ENCODE measurements at regions not wholly inside any gene's neighbourhood (a gene's known extent, or its start where the extent isn't known, plus 50 kb on each side); places are given as distances from the start of the nearest gene placed in this dataset.

DNA sequence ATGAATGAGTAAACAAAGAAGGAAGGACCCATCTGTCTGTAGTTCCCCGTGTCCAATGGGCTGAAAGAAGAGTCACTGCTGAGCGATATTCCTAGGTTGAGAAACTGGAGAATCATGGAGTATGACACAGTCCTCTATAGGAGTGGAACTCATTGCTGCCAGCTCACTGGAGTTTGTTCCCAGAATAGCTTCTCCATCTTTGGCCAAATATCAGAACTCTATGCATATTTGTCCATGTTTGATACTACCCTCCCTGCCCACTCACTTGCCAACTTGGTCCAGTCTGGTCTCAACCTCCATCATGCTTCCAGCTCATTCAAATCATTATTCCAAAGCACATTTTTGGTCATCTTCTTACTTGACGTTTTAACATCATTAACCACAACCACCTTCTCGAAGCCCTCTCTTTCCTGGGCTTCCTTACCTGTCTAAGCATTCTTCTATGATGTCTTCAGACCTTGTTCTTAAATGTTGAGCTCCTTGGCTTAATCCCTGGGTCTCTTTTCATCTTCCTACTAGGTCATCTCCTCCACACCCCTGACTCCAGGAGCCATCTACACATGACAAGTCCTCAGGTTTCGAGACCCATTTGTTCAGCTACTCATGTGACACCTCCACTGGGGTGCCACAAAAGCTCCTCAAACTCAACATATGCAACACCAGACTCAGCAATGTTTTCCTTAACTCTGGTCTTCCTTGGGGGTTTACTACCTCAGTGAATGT, 221.6 kb downstream of the MYCN start:
- DNase-seq, result no peak

DNA sequence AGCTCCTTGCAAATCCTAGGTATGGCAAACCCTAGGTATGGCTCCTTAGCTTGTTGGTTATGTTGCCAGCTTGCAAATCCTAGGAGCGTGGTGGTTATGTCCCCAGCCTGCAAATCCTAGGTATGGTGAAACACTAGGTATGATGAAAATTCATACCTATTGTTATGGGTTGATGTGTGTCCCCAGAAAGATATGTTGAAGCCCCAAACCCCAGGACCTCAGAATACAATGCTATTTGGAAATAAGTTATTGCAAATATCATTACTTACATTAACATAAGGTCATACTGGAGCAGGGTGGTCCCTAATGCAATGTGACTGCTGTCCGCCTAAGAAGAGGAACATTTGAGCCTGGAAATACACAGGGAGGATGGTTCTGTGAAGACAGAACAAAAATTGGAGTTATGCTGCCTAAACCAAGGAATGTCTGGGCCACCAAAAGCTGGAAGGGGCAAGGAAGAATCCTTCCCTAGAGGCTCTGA, 220.8 kb downstream of the MYCN start:
- DNase-seq, result no peak

DNA sequence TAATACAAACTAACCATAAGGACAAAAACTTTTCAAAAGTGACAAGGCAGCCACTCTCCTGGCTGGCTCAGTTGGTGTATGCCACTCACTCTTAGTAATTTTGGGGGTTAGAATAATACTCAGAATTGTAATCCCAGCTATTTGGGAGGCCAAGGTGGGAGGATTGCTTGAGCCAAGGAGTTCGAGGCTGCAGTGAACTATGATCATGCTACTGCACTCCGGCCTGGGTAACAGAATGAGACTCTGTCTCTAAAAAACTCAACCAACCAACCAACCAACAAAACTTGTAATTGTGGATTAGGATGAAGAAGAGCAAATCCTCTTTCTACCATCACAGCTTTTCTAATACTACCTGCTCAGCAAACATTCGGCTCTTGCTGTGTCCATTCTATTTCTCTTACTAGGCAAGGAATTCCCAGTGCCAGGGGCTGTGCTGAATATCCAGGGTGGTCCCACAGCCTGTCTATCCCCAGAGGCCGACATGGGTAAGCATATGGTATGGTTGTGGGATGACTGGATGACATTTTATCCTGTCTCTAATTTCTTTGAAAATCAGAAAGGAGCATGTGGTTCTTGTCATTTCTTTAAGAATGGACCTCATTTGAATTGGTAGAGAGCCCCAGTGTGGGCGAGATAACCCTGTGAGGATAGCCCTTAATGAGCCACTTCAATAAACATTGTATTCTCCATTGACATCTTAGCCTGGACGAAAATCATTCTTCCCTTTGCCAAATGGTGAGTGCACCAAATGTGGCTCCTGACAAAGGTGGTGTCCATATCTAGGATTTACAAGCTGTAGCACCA, 220.1 kb downstream of the MYCN start:
- no peak for DNase-seq

DNA sequence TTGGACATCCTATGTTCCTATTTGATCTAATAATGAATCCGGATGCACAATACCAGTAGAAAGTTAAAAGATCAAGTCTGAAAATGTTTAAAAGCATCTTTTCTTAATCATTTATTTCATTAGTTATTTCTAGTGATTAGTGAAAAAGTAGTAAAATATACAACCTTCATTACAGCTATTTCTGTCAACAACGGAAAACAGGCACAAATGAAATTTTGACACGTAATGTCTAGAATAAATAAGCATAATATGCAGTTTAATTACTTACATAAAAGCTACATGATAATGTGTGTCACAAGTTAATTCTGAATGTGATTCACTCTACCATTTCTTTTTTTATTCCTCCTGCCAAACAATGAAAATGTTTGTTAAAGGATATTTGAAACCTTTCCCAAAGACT, 216.1 kb downstream of the MYCN start:
- DNase-seq, result no peak

DNA sequence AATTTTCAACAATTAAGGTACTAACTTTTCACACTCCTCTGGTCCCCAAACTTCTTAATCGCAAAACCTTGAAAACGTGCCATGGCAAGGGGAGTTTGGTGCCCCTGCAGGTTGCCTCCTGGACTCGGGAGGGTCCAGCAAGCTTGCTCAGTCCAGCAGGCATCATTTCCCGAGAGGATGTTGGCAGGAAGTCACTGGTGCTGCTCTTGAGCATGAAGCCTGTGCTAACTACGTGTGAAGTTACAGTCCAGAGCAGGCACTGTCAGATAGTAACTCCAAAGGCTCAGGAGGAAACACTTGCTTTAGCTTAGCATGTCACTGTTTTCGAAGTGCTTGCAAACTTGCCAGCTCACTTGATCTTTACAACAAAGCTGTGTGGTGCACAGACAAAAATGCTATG, 215.4 kb downstream of the MYCN start:
- no peak for DNase-seq

DNA sequence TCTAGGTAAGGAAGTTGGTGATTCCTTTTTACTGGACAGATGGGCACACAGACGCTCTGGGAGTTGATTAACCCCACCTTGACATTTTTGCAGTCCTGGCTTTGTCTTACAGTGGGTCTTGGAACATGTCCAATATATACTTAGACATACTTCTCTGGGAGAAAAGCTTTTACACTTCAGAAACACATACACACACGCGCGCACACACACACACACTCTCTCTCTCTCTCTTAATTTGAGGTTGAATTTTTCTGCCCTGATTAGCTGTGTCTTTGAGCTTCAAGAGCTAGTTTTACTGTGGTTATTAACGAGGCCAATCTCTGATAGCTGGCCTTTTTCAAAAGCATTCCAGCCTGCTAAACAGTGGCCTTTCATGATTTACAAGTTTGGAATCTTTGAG, 215.0 kb downstream of the MYCN start:
- no peak for DNase-seq

DNA sequence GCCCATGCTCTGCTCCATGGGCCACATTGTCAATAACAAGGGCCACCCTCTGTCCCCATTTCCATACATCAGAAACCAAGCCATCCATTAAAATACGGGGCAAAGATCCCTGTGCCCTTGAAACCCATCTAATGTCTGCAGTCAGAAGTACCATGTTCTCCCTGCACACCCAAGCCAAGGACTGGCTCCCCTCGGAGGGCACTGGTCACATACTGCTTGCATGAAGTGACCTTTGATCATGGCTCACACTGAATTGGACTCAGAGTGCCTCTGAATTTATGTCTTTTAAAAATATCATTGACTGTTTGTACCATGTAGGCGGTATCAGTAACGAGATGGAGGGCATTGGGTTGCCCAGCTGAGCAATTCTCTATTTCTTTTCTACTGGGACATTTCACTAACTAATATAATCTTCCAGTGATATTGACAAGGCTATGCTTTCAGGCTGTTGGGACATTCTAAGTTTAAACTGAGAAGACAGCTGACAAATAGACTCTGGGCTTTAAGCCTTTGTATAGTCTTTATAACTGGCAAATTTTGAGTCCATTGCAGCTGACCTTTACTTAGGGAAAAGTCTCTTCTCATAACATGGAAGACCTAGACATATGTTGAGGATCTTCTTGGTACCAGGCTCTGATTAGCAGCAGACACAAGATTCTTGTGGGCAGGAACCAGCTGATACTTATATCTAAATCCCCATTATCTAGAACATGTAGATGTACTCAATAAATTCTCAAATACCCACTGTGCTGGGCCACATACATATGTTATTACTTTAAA, 214.3 kb downstream of the MYCN start:
- DNase-seq, result no peak

DNA sequence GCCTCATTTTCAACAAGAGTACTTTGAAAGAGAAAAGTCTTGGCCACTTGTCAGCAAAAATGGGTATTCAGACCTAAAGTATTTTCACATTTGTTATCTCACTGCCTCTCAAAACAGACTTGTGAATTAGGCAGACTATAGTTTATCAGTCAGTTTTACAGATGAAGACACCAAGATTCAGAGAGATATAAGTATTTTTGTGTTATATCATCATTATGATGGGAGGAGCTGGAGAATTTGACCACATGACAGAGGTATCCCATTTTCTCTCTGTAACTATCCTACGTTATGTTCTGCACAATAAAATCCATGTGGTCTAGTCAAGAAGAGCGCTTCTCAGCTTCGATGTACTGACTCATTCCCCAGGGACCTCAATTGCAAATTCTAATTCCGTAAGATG, 213.7 kb downstream of the MYCN start:
- no peak for DNase-seq

DNA sequence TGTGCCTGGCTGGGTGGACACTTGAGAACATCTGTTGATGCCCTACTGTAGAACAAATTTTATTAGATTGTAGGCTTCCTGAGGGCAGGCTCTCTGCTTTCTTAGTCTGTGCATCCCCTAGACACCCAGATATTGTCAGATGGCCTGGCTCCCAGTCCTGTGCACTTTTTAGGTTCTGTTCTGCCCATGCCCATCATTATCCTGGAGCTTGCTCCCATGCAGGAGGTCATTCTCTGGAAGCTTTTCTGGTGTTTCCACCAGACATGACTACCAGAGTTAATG, 213.3 kb downstream of the MYCN start:
- DNase-seq, result no peak

DNA sequence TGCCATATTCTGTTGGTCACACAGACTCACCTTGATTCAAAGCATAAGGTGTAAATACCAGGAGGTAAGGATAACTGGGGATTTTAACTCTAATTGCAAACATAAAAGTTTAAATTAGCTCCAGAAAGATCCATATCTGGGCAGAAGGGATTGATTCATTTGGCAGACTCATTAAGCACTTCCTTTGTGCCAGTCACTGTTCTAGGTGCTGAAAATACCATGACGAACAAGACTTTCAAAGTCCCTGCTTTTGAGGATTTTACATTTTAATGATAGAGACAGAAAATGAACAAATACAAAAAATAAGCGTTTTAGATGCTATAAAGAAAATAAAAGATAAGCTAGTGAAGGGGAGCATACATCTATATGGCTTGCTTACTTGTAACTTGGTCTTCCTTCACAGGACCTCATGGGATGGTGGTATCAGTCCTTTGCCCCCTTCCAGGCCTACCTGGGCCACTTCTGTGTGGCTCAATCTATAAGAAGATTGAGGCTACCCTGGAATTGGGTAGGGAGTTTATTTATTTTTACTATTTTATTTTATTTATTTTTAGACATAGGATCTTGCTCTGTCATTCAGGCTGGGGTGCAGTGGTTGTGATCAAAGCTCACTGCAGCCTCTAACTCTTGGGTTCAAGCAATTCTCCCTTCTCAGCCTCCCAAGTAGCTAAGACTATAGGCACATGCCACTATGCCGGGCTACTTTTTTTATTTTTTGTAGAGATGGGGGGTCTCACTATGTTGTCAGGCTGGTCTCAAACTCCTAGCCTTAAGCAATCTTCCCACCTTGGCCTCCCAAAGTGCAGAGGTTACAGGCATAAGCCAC, 212.8 kb downstream of the MYCN start:
- no peak for DNase-seq

DNA sequence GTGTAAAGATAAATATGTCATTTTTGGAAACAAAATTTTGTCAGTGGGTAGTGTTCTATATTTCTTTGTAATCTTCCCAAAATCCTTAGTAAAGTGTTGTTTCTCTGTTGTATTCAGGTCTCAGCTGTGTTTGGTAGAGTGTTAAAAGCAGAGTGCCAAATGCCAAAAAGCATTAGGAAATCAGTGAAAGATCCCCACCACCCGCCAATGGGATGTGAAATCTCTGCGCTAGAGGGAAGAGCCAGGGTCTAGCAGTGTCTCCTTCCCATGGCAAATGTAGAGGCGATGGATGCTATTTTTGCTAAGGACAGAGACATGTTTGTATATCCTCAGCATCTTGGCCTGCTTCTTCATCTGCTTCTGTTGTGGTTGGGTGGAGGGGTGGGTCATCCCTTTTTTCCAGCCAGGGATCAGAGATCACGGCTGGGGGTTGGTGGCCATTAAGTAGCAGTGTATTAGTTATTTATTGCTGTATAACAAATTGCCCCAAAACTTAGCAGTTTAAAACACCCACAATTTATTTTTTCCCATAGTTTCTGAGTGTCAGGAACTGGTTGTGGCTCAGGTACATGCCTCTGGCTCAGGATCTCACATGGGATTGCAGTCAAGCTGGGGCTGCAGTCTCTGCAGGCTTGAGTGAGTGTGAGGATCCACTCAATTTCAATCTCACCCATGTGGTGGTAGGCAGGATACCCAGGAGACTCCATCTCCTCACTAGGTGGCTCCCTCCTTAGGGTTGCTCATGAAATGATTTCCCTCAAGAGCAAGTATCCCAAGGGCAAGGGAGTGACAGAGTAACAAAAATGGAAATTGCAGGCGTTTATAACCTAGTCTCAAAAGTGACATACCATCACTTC, 211.9 kb downstream of the MYCN start:
- DNase-seq, result no peak

DNA sequence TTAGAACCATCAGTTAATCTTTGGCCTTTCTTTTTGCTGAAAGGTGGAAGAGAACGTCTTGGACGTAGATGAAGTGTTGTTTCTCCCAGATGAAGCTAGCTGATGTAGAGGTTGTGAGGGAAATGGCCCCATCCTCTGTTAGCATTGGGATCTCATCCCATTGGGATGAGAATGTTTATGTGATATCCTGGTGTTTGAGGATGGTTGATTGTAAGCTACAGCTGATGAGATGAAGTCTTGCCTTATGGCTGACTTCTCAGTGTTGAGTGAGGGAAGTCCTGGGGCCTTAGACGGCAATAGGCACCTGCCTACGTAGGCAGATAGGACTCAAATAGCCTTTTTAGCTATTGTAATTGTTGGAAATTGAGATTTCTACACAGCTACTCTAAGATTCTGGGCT, 211.3 kb downstream of the MYCN start:
- no peak for DNase-seq

DNA sequence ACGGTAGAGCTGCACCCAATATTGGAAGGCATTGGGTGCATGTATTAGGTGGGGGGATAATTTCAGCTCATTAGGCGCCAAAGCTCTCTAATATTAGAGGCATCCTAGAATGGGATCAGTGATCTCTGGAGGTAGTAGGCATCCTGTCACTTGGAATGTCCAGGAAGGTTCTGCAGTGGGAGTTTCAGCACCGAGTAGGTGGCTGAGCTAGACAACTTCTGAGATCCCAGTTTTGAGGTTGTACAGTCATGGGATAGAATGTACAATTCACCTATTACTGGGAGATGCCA, 210.9 kb downstream of the MYCN start:
- DNase-seq, result no peak

DNA sequence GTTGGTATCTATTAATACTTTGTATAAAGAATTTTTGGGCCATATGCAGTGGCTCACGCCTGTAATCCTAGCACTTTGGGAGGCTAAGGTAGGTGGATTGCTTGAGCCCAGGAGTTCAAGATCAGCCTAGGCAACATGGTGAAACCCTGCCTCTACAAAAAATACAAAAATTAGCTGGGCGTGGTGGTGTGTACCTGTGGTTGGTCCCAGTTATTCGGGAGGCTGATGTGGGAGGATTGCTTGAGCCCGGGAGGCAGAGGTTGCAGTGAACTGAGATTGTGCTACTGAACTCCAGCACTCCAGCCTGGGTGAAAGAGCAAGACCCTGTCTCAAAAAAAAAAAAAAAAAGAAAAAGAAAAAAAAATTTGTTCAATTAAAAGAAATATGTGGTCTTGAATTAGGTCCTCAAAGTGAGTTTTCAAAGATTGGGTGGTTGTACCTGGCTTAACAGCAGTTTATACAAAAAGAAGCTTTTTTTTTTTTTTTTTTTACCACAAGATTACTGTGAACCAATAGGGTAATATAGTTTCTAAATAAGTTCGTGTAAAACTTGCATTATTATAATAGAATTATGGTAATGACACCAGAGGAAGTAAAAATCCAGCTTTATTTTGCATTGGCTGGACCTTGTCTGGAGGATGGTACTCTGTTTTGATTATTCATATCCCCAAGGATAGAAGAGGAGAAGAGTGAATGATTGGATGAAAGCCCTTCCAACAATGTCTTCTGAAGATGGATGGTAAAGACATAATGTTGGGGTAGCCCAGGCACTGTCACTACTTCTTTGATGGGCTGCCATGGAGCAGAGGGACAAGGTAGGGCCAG, 210.3 kb downstream of the MYCN start:
- DNase-seq, result no peak

DNA sequence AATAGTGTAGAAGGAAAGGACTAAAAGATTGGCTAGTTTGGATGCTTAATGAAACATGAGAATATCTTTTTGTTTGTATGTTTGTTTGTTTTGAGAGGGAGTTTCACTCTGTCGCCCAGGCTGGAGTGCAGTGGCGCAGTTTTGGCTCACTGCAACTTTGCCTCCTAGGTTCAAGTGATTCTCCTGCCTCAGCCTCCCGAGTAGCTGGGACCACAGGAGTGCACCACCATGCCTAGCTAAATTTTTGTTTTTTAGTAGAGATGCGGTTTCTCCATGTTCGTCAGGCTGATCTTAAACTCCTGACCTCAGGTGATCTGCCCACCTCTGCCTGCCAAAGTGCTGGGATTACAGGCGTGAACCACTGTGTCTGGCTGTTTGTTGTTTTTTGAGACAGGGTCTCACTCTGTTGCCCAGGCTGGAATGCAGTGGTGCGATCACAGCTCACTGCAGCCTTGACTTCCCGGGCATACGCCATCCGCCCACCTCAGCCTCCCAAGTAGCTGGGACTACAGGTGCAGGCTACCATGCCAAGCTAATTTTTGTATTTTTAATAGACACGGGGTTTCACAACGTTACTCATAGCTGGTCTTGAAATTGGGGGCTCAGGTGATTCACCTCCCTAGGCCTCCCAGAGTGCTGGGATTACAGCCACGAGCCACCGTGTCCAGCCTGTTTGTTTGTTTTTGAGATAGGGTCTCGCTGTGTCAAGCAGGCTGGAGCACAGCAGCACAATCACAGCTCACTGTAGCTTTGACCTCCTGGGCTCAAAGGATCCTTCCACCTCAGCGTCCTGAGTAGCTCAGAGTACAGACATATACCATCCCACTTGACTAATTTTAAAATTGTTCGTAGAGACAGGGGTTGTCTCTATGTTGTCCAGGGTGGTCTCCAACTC, 209.2 kb downstream of the MYCN start:
- no peak for DNase-seq

DNA sequence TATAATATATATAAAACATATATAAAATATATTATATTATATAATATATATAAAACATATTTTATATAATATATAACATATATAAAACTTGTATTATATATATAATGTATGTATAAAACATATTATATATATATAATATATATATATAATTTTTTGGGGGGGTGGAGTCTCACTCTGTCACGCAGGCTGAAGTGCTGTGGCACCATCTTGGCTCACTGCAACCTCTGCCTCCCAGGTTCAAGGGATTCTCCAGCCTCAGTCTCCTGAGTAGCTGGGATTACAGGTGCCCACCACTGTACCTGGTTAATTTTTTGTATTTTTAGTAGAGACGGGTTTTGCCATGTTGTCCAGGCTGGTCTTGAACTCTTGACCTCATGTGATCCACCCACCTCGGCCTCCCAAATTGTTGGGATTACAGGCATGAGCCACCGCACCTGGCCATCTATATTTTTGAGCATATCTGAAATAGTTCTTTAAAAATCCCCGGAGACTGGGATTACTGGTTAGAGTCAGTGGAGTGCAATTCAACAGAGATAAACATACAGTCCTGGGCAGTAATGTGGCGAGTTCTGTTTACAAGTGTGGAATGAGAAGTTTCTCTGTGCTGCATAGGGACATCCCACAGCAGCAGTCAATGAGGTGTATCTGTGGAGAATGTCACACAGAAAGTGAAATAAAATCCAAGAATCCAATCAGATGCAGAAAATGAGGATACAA, 208.4 kb downstream of the MYCN start:
- DNase-seq, result no peak

DNA sequence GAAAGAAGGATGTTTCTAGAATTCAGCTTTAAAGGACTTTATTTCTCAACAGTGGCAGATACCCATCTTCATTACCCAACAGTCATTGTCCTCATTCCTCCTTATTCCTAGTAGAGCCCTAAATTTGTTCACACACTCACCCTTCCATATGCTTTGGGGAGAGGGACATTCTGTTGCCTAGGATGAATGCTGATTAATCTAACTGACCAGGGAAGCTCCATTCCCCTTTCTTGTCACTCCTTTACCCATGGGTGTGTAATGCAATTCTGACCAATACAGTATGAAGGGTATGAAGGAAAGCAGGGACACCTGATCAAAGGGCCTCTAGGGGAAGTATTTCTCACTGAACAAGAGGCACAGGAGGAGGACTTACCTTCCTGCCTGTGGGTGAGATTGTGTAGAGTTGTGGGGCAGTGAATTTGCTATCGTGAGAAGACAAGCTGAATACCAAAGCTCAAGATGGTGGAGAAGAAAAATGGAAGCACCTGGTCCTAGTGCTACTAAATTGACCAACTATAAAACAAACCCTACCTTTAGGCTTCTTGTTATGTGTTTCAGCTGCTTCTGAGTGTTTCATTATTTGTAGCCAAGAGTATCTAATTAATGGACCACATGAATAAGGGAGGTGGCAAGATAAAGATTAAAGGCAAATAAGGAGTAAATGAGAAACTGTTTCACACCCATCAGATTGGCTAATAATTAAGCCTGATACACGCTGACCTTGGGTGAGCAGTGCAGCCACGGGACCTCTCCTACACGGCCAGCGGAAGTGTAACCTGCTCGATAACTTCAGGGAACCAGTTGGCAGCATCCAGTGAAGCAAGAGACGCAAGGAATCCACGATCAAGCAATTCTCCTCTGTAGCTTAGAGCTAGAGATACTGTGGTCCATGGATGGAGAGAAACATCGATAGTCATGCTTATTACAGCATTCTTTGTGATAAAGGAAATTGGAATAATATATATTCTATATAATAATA, 202.3 kb downstream of the MYCN start:
- no peak for DNase-seq

DNA sequence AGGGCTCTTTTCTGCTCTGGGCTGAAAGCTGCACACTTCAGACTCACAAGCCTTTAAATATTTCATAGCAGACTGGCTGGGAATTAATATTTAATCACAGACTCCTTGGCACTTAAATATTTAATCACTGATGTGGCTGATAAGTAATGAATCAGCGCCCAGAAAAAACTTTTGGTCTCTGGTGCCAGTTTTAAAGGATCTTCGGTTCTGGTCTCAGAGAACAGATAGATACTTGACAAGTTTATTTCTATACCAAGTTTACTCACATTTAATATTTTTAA, 201.2 kb downstream of the MYCN start:
- no peak for DNase-seq

All from stimulated activated CD4-positive, alpha-beta T cell treated with anti-CD3 and anti-CD28 coated beads, Interleukin-2, amount 100 ng/mL, for 24 hours (primary cell).